ENCODE measurements at regions not wholly inside any gene's neighbourhood (a gene's known extent, or its start where the extent isn't known, plus 50 kb on each side); places are given as distances from the start of the nearest gene placed in this dataset.

DNA sequence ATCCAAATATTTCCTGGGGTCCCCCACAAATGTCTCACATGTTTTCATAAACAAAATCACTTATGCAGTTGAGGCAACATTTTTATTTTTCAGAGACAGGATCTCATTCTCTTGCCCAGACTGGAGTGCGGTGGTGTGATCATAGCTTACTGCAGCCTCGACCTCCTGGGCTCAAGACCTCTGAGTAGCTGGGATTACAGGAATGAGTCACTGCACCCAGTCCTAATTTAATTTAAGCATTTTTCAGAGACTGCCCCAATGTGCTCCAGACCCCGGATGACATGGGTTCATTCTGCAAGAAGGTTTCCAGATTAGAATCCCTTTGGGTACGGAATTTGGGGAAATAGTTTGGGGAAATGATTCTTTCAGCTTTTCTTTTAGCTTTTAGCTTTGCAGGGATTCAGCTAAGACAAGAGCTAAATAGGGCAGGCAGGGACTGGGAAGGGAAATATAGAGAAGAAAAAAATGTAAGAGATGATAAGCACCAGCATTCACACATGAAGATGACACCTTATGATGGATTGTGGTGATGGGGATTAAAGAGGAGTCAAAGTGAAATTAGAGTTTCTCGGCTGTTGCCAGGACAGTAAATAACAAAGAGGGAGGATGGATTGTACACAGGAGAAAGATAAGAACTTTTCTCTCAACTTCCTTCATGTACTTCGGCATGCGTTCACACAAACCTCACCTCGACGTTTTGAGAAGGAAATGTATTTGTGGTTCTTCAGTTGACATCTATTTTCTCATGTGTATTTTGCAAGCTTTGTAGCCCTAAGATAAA, 169.4 kb upstream of the TAB2 start:
- TF ChIP-seq, protein P1, sequence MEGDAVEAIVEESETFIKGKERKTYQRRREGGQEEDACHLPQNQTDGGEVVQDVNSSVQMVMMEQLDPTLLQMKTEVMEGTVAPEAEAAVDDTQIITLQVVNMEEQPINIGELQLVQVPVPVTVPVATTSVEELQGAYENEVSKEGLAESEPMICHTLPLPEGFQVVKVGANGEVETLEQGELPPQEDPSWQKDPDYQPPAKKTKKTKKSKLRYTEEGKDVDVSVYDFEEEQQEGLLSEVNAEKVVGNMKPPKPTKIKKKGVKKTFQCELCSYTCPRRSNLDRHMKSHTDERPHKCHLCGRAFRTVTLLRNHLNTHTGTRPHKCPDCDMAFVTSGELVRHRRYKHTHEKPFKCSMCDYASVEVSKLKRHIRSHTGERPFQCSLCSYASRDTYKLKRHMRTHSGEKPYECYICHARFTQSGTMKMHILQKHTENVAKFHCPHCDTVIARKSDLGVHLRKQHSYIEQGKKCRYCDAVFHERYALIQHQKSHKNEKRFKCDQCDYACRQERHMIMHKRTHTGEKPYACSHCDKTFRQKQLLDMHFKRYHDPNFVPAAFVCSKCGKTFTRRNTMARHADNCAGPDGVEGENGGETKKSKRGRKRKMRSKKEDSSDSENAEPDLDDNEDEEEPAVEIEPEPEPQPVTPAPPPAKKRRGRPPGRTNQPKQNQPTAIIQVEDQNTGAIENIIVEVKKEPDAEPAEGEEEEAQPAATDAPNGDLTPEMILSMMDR (IDR thresholded peaks at IDR 0.05; ENCODE audit: low read length): no peak
- no peak for TF ChIP-seq EZH2 (IDR thresholded peaks at IDR 0.05; ENCODE audit: borderline replicate concordance, low read length)
